ENCODE measurements at regions not wholly inside any gene's neighbourhood (a gene's known extent, or its start where the extent isn't known, plus 50 kb on each side); places are given as distances from the start of the nearest gene placed in this dataset.

- H3K4me1 Mint-ChIP-seq, result no peaks in the 10 kb centered on the region
- Histone ChIP-seq H3K27ac (ENCODE audit: low read length) (no peak overlapping the region), H3K4me3 (ENCODE audit: control insufficient read depth in 1 of 2, extremely low read depth in 1 of 2, low read length in 1 of 2) (no peak overlapping the region), H3K4me1 (ENCODE audit: control insufficient read depth in 1 of 2, extremely low read depth in 1 of 2, insufficient read depth in 2 of 2, low read length in 2 of 2) (no peaks in the 10 kb centered on the region), H3K9me3 (no peaks in the 10 kb centered on the region), H3K36me3 (ENCODE audit: control insufficient read depth in 2 of 2, extremely low read depth in 1 of 2, insufficient read depth in 1 of 2, low read length in 1 of 2) (no peaks in the 10 kb centered on the region), H3K27me3 (replicated peaks in 1 of 2; ENCODE audit: control insufficient read depth in 2 of 2, extremely low read depth in 1 of 2, insufficient read depth in 2 of 2, low read length in 1 of 2) (no peaks in the 10 kb centered on the region)
- ATAC-seq (replicated peaks in 1 of 4) (no peak), DNase-seq (no peak)
- ChIA-PET CTCF (no interaction called here), POLR2A (no interaction called here)
- no peaks in the 10 kb centered on the region for H3K36me3 Mint-ChIP-seq
- no peak overlapping the region for H3K27ac Mint-ChIP-seq
- no peak overlapping the region for H3K4me3 Mint-ChIP-seq
- no peaks in the 10 kb centered on the region for H3K27me3 Mint-ChIP-seq
- H3K9me3 Mint-ChIP-seq, result peaks cover 0 to 9% (median 4%) of the 10 kb centered on the region in 3 donors
- no CpG with 5 or more reads among the region's 1 CpG for WGBS (ENCODE audit: insufficient coverage)
Measured at GRCh38 chr13:70483599-70484276, 375.5 kb upstream of the KLHL1 start.

- H3K27me3 Mint-ChIP-seq, result no peaks in the 10 kb centered on the region
- H3K4me1 ChIP-seq (ENCODE audit: control insufficient read depth in 1 of 2, extremely low read depth in 1 of 2, insufficient read depth in 2 of 2, low read length in 2 of 2), result no peaks in the 10 kb centered on the region
- no peaks in the 10 kb centered on the region for H3K36me3 ChIP-seq (ENCODE audit: control insufficient read depth in 2 of 2, extremely low read depth in 1 of 2, insufficient read depth in 1 of 2, low read length in 1 of 2)
- H3K27me3 ChIP-seq (replicated peaks in 1 of 2; ENCODE audit: control insufficient read depth in 2 of 2, extremely low read depth in 1 of 2, insufficient read depth in 2 of 2, low read length in 1 of 2), result no peaks in the 10 kb centered on the region
- POLR2A ChIA-PET, result no interaction called here
- no peak for DNase-seq
- peaks cover 2 to 25% (median 4%) of the 10 kb centered on the region in 3 donors for H3K9me3 Mint-ChIP-seq
- no peaks in the 10 kb centered on the region for H3K36me3 Mint-ChIP-seq
- H3K9me3 ChIP-seq, result no peaks in the 10 kb centered on the region
- H3K27ac ChIP-seq (ENCODE audit: low read length), result no peak overlapping the region
- CTCF ChIA-PET, result no interaction called here
- H3K4me3 ChIP-seq (ENCODE audit: control insufficient read depth in 1 of 2, extremely low read depth in 1 of 2, low read length in 1 of 2), result no peak overlapping the region
- no peak for ATAC-seq (replicated peaks in 1 of 4)
- no peak overlapping the region for H3K4me3 Mint-ChIP-seq
- H3K27ac Mint-ChIP-seq, result no peak overlapping the region
- no CpG with 5 or more reads among the region's 3 CpGs for WGBS (ENCODE audit: insufficient coverage)
- H3K4me1 Mint-ChIP-seq, result no peaks in the 10 kb centered on the region
Measured at GRCh38 chr13:70473907-70474306, 365.7 kb upstream of the KLHL1 start.

- no peaks in the 10 kb centered on the region for H3K4me1 ChIP-seq (ENCODE audit: control insufficient read depth in 1 of 2, extremely low read depth in 1 of 2, insufficient read depth in 2 of 2, low read length in 2 of 2)
- no peaks in the 10 kb centered on the region for H3K27me3 Mint-ChIP-seq
- no peak overlapping the region for H3K27ac ChIP-seq (ENCODE audit: low read length)
- H3K4me3 Mint-ChIP-seq, result no peak overlapping the region
- no peaks in the 10 kb centered on the region for H3K36me3 ChIP-seq (ENCODE audit: control insufficient read depth in 2 of 2, extremely low read depth in 1 of 2, insufficient read depth in 1 of 2, low read length in 1 of 2)
- no peak overlapping the region for H3K4me3 ChIP-seq (ENCODE audit: control insufficient read depth in 1 of 2, extremely low read depth in 1 of 2, low read length in 1 of 2)
- DNase-seq (no peak), ATAC-seq (replicated peaks in 1 of 4) (no peak)
- CTCF ChIA-PET, result no interaction called here
- no peaks in the 10 kb centered on the region for H3K4me1 Mint-ChIP-seq
- H3K27me3 ChIP-seq (replicated peaks in 1 of 2; ENCODE audit: control insufficient read depth in 2 of 2, extremely low read depth in 1 of 2, insufficient read depth in 2 of 2, low read length in 1 of 2), result no peaks in the 10 kb centered on the region
- peaks cover 3 to 13% (median 7%) of the 10 kb centered on the region in 3 donors for H3K9me3 Mint-ChIP-seq
- WGBS (ENCODE audit: insufficient coverage), result no CpG with 5 or more reads among the region's 3 CpGs
- no peak overlapping the region for H3K27ac Mint-ChIP-seq
- POLR2A ChIA-PET, result no interaction called here
- no peaks in the 10 kb centered on the region for H3K9me3 ChIP-seq
- no peaks in the 10 kb centered on the region for H3K36me3 Mint-ChIP-seq
Measured at GRCh38 chr13:70469077-70469476, 360.8 kb upstream of the KLHL1 start.

GRCh38 chr13:70457474-70457873 lies 349.2 kb upstream of the KLHL1 start:
- H3K9me3 ChIP-seq, result no peaks in the 10 kb centered on the region
- Mint-ChIP-seq H3K4me3 (no peak overlapping the region), H3K36me3 (no peaks in the 10 kb centered on the region), H3K27me3 (no peaks in the 10 kb centered on the region), H3K4me1 (no peaks in the 10 kb centered on the region), H3K9me3 (peaks cover 13 to 27% (median 26%) of the 10 kb centered on the region in 3 donors), H3K27ac (no peak overlapping the region)
- ChIA-PET CTCF (no interaction called here), POLR2A (no interaction called here)
- H3K27ac ChIP-seq (ENCODE audit: low read length), result no peak overlapping the region
- H3K4me3 ChIP-seq (ENCODE audit: control insufficient read depth in 1 of 2, extremely low read depth in 1 of 2, low read length in 1 of 2), result no peak overlapping the region
- H3K4me1 ChIP-seq (ENCODE audit: control insufficient read depth in 1 of 2, extremely low read depth in 1 of 2, insufficient read depth in 2 of 2, low read length in 2 of 2), result no peaks in the 10 kb centered on the region
- H3K36me3 ChIP-seq (ENCODE audit: control insufficient read depth in 2 of 2, extremely low read depth in 1 of 2, insufficient read depth in 1 of 2, low read length in 1 of 2), result no peaks in the 10 kb centered on the region
- ATAC-seq (replicated peaks in 1 of 4), result no peak
- no peaks in the 10 kb centered on the region for H3K27me3 ChIP-seq (replicated peaks in 1 of 2; ENCODE audit: control insufficient read depth in 2 of 2, extremely low read depth in 1 of 2, insufficient read depth in 2 of 2, low read length in 1 of 2)
- DNase-seq, result no peak
- 33% methylated on average over 1 of the region's 1 CpG for WGBS (ENCODE audit: insufficient coverage)

DNA sequence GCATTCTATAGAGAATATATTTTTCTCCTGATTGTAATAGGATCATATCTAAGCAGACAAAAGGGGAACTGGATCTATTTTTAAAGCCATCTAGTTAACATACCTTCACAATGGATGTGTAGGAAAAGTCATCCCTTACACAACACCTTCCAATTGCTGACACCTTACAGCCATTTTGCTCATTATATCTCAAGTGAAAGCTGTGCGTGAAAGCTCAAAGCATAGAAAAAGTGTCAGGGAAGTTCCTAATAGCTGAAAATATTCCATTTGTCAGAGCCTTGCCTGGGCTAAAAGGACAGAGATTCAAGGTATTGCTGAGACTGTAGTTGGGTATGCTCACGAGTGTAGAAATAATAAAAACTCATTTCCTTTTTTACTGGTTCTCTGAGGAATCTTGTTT lies 340.6 kb upstream of the KLHL1 start:
- no peak overlapping the region for H3K27ac ChIP-seq (ENCODE audit: low read length)
- Mint-ChIP-seq H3K9me3 (peaks cover 4 to 11% (median 11%) of the 10 kb centered on the region in 3 donors), H3K4me1 (no peaks in the 10 kb centered on the region), H3K4me3 (no peak overlapping the region), H3K27me3 (no peaks in the 10 kb centered on the region), H3K27ac (no peak overlapping the region), H3K36me3 (no peaks in the 10 kb centered on the region)
- no CpG with 5 or more reads among the region's 2 CpGs for WGBS (ENCODE audit: insufficient coverage)
- no peak for DNase-seq
- ChIA-PET POLR2A (no interaction called here), CTCF (no interaction called here)
- H3K27me3 ChIP-seq (replicated peaks in 1 of 2; ENCODE audit: control insufficient read depth in 2 of 2, extremely low read depth in 1 of 2, insufficient read depth in 2 of 2, low read length in 1 of 2), result no peaks in the 10 kb centered on the region
- H3K9me3 ChIP-seq, result no peaks in the 10 kb centered on the region
- H3K4me1 ChIP-seq (ENCODE audit: control insufficient read depth in 1 of 2, extremely low read depth in 1 of 2, insufficient read depth in 2 of 2, low read length in 2 of 2), result no peaks in the 10 kb centered on the region
- H3K4me3 ChIP-seq (ENCODE audit: control insufficient read depth in 1 of 2, extremely low read depth in 1 of 2, low read length in 1 of 2), result no peak overlapping the region
- H3K36me3 ChIP-seq (ENCODE audit: control insufficient read depth in 2 of 2, extremely low read depth in 1 of 2, insufficient read depth in 1 of 2, low read length in 1 of 2), result no peaks in the 10 kb centered on the region
- ATAC-seq (replicated peaks in 1 of 4), result no peak

GRCh38 chr13:70432276-70432805 lies 324.1 kb upstream of the KLHL1 start:
- Mint-ChIP-seq H3K36me3 (no peaks in the 10 kb centered on the region), H3K4me3 (no peak overlapping the region), H3K4me1 (no peaks in the 10 kb centered on the region), H3K9me3 (peaks cover 4 to 10% (median 6%) of the 10 kb centered on the region in 3 donors), H3K27me3 (no peaks in the 10 kb centered on the region), H3K27ac (no peak overlapping the region)
- POLR2A ChIA-PET, result no interaction called here
- no peak overlapping the region for H3K27ac ChIP-seq (ENCODE audit: low read length)
- no peaks in the 10 kb centered on the region for H3K4me1 ChIP-seq (ENCODE audit: control insufficient read depth in 1 of 2, extremely low read depth in 1 of 2, insufficient read depth in 2 of 2, low read length in 2 of 2)
- H3K4me3 ChIP-seq (ENCODE audit: control insufficient read depth in 1 of 2, extremely low read depth in 1 of 2, low read length in 1 of 2), result no peak overlapping the region
- ATAC-seq (replicated peaks in 1 of 4) (no peak), DNase-seq (no peak)
- no peaks in the 10 kb centered on the region for H3K36me3 ChIP-seq (ENCODE audit: control insufficient read depth in 2 of 2, extremely low read depth in 1 of 2, insufficient read depth in 1 of 2, low read length in 1 of 2)
- CTCF ChIA-PET, result no interaction called here
- H3K27me3 ChIP-seq (replicated peaks in 1 of 2; ENCODE audit: control insufficient read depth in 2 of 2, extremely low read depth in 1 of 2, insufficient read depth in 2 of 2, low read length in 1 of 2), result no peaks in the 10 kb centered on the region
- no CpG with 5 or more reads among the region's 2 CpGs for WGBS (ENCODE audit: insufficient coverage)
- H3K9me3 ChIP-seq, result no peaks in the 10 kb centered on the region

DNA sequence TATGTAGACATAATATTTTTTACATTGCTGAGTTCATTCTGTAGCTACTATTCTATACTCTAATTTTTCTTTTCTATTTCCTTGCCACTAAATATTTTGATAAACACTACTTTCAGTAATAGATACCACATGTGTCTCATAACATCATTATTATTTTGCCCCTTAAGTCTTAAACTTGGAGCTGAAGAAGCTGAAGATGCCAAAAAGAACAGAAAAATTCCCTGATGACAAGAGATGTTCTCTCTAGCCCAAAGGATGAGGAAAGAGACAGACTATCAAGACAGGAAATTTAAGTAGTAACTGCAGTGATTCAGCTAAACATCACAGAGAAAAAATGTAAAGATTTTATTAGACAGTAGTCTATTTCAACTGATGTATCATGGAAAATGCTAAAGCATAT lies 322.0 kb upstream of the KLHL1 start:
- Histone ChIP-seq H3K36me3 (ENCODE audit: control insufficient read depth in 2 of 2, extremely low read depth in 1 of 2, insufficient read depth in 1 of 2, low read length in 1 of 2) (no peaks in the 10 kb centered on the region), H3K9me3 (no peaks in the 10 kb centered on the region), H3K4me3 (ENCODE audit: control insufficient read depth in 1 of 2, extremely low read depth in 1 of 2, low read length in 1 of 2) (no peak overlapping the region), H3K4me1 (ENCODE audit: control insufficient read depth in 1 of 2, extremely low read depth in 1 of 2, insufficient read depth in 2 of 2, low read length in 2 of 2) (no peaks in the 10 kb centered on the region), H3K27ac (ENCODE audit: low read length) (no peak overlapping the region), H3K27me3 (replicated peaks in 1 of 2; ENCODE audit: control insufficient read depth in 2 of 2, extremely low read depth in 1 of 2, insufficient read depth in 2 of 2, low read length in 1 of 2) (no peaks in the 10 kb centered on the region)
- no peaks in the 10 kb centered on the region for H3K27me3 Mint-ChIP-seq
- no peak overlapping the region for H3K27ac Mint-ChIP-seq
- H3K4me1 Mint-ChIP-seq, result no peaks in the 10 kb centered on the region
- DNase-seq (no peak), ATAC-seq (replicated peaks in 1 of 4) (no peak)
- peaks cover 3 to 12% (median 6%) of the 10 kb centered on the region in 3 donors for H3K9me3 Mint-ChIP-seq
- POLR2A ChIA-PET, result no interaction called here
- H3K4me3 Mint-ChIP-seq, result no peak overlapping the region
- H3K36me3 Mint-ChIP-seq, result no peaks in the 10 kb centered on the region
- CTCF ChIA-PET, result no interaction called here
